ENCODE measurements at regions not wholly inside any gene's neighbourhood (a gene's known extent, or its start where the extent isn't known, plus 50 kb on each side); places are given as distances from the start of the nearest gene placed in this dataset.

DNA sequence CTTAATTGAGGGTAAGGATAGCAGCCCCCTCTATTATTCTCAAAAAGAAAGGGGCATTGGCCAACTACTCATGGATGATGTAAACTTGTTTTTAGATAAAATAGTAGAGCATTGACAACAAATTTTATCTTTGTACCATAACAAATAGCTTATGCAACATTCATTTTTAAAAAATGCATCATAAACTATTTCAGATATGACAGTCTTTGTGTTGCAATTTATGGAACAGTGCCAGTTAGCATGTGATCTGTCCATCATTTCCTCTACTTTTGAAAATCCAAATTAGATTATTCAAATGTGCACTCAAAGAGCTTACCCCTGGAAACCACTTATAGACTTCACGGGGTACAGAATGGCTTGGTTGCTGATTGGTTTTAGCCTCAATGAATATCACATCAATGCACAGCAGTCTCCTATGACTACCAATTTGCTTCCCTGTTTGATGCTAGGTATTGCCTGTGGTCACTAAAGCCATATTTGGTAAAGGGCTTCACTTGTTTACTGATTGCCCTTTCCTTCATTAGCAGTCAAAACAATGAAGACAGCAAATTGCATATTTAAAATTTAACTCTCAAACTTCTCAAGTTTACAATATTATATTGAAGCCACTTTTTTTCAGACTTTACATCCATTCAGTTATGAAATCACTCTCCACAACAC lies 274.9 kb upstream of the MGAT4C start:
- TF ChIP-seq, protein P1, sequence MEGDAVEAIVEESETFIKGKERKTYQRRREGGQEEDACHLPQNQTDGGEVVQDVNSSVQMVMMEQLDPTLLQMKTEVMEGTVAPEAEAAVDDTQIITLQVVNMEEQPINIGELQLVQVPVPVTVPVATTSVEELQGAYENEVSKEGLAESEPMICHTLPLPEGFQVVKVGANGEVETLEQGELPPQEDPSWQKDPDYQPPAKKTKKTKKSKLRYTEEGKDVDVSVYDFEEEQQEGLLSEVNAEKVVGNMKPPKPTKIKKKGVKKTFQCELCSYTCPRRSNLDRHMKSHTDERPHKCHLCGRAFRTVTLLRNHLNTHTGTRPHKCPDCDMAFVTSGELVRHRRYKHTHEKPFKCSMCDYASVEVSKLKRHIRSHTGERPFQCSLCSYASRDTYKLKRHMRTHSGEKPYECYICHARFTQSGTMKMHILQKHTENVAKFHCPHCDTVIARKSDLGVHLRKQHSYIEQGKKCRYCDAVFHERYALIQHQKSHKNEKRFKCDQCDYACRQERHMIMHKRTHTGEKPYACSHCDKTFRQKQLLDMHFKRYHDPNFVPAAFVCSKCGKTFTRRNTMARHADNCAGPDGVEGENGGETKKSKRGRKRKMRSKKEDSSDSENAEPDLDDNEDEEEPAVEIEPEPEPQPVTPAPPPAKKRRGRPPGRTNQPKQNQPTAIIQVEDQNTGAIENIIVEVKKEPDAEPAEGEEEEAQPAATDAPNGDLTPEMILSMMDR (IDR thresholded peaks at IDR 0.05): no peak
- TF ChIP-seq POLR2A (IDR thresholded peaks at IDR 0.05): no peak
